Cerebellar cortex (tissue), 1 donor: ENCODE measurements at regions not wholly inside any gene's neighbourhood (a gene's known extent, or its start where the extent isn't known, plus 50 kb on each side); places are given as distances from the start of the nearest gene placed in this dataset.

Experiments used
- DNase-seq: peaks from one replicate; pipeline ENCODE4 v3.0.0-alpha.2; 2015; ENCODE audit warnings: low spot score

DNA sequence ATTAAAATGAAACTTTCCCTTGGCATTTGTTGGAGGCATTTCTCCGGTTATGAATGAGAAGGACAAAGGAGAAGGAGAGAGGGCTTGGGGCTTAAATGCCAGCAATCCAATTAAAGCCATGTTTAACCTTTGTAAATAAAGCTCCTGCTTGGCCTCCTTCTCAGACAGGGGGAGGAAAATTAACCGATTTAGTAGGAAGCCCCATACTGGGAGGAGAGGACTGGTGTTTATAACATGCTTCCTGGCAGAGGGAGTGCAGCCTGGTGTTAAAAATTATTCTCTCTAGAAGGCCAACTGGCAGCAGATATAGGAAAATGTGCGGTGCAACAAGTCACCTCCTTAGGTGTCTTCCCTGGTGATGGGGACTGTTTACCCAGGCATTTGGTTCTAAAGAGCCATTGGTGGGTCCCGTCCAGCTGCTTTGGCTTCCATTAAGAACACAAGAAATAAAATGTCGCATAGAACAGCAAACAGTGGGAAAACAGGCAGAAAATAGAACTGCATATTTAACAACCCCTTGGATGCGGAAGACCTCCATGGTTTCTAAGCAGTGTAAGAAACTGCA is 846.5 kb downstream of the TYW1 start:
- DNase-seq, result peak; percentile 81

DNA sequence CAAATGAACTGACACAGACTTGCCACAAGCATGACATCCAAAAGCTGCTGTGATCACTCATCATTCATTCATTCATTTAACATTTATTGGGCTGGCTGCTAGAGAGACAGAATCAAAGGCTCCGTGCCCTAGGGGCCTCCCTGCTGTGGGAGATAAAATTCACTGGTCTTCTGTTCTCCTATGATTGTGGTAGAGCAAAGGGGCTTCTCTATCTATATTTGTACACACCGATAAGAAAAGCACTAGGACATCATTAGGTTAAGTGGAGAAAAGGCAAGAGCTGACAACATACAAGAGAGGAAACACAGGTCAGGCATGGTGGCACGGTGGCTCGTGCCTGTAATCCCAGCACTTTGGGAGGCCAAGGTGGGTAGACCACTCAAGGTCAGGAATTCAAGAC is 847.0 kb downstream of the TYW1 start:
- no peak for DNase-seq

DNA sequence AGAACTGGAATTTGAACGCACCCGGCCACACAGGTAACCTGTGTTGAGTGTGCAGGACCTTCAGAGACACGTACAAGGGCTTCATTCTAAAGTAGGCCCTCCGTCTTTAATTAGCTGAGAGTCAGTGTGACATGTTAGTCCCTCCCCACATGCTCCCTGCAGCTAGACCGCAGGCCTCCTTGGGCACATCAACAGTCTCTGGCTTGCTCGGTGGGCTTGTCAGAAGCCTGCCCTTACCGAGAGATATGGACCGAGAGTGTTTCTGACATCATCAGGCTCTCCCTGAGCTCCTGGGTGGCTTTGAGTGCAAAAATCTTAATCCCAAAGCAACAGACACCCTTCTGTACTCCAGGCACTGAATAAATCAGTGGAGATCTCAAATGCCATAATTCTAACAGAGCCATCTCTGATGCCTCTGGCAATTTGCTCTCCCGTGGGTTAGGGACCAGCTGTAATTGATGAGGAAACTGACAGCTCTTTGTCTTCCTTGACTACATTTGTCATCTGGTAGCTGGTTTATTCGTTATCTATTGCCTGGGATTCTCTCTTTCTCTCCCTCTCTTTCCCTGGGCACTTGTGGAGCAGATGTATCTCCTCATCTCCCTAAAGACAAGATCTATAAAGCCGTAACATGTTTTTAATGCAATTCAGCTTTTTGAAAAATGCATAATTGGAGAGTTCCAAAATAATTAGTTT is 850.6 kb downstream of the TYW1 start:
- no peak for DNase-seq

DNA sequence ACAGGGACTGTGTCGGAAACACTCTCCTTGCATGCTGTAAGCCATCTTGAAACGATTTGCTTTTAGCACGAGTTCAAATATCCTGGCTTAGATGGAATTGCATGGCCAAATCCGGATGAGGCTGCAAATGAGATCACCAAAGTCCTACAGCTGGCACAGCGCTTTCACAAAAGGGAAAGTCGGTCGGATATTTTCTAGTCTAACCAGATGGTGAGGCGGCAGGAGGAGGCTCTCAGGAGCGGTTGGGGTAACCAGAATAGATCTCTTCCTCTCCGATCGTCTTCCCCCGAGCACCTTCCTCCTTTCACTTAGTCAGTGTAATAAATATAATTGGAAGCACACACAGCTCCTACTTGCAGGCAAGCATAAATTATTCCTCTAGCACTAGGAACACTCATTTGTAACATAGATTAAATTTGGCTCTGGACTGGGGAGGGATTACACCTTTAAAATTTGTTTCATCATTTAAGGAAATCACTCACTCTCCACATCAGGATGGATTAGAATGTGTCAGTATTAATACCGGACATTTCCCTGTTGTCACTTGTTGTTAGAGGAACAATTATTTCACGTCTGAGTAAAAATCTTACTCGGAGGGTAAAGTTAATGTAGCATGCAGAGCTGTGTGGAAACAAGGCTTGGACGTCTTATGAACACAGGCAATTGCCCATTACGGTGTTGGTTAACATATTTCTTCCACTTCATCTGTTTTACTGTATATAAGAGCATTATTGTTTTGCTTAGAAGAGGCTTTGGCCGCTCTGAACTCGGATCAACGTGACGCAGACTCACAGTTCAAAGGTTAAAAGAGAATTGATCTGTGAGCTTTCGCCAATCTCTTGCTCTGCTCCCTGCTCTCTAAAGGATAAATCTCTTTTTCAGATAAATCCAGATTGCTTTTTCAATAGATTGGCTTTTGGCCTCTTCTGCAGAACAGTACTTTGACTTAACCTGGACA is 857.9 kb downstream of the TYW1 start:
- DNase-seq, result peak; percentile 66

DNA sequence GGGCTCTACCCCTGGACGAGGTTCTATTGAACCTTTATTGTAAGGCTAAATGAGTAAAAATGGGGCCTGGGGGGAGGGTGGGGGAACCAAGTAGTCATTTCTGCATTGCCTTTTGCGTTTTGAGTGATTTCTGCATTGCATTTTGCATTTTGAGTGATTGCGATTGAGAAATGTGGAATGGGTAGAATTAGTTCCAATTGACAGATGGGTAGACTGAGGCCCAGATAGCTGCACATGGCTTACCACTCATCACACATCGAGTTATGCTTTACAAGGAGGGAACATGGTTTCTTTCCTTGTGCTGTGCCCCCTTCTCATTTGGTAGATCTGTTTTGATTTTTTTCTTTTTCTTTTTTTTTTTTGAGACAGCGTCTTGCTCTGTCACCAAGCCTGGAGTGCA is 858.7 kb downstream of the TYW1 start:
- no peak for DNase-seq

DNA sequence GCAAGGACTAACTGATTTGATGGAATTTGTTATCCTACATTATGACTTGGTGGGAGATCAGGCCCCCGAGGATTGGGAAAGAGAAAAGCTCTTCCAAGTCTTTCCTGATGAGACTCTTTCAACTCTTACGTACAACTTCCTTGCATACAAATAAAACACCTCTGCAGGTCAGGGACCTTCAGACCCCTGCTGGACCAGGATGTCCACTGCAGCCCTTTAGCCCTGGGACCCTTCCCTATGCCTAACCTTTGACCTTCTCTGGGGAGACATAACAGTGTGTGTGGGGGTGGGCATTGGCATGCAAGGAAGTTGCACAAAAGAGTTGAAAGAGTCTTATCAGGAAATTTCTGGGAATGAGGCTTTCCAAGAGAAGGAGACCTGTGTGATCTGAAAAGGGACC is 859.4 kb downstream of the TYW1 start:
- no peak for DNase-seq

DNA sequence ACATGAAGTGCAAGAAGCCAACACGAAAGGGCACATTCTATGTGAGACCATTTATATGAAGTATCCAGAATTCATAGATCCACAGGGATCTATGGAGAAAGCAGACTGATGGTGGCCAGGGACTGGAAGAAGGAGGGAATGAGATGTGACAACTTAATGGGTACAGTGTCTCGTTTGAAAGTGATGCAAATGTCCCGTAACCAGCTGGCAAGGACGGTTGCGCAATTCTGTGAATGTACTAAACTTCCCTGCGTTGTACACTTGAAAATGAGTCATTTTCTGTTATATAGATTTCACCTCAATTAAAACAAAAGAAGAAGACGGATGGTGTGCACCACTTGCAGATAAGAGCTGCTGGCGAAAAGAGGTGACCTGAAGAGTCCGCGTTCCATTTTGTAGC is 861.1 kb downstream of the TYW1 start:
- DNase-seq, result no peak

DNA sequence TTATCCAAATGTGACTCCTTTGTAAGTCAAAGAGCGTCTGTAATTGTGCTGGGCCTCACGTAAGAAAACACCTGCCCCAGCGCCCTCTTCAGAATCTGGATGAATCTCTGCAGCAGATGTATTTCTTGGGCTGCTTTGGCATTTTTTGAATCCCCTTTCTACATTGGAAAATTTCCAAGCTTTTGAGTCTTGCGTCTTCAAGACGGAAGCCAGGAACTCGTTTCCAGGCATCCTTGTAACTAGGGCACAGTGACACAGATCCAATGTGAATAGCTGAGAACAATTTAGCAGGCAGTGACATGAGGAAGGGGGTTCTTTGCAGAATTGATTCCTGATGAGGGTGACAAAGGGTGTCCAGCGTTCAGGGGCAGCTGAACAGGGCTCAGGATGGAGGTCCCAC is 862.3 kb downstream of the TYW1 start:
- DNase-seq, result no peak

DNA sequence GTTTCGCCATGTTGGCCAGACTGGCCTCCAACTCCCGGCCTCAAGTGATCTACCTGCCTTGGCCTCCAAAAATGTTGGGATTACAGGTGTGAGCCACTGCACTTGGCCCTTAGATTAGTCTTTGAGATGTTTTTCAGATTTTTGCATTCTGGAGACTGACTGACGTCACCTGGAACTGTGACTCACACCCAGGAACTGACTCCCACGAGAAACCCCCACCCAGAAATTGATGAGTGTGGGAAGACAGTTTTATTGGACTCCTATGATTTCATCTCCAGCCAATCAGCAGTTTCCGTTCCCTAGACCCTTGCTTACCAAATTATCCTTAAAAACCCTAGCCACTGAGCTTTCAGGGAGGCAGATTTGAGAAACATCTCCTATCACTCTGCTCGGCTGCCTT is 867.3 kb downstream of the TYW1 start:
- DNase-seq, result no peak

DNA sequence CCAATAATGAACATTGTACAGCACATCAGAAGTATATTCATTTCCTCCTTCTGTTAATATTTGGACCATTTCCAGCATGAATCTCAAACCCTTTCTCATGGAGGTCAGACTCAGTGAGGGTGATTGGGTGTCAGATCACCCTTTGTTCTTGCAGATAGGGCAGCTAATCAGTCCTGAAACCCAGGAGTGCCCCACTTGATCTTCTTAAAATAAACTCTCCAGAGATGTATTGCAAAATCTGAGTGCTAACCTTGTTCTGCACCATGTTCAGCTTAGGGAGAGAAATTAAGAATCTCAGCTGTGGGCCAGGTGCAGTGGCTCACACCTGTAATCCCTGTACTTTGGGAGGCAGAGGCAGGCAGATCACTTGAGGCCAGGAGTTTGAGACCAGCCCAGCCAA is 869.4 kb downstream of the TYW1 start:
- DNase-seq, result no peak

DNA sequence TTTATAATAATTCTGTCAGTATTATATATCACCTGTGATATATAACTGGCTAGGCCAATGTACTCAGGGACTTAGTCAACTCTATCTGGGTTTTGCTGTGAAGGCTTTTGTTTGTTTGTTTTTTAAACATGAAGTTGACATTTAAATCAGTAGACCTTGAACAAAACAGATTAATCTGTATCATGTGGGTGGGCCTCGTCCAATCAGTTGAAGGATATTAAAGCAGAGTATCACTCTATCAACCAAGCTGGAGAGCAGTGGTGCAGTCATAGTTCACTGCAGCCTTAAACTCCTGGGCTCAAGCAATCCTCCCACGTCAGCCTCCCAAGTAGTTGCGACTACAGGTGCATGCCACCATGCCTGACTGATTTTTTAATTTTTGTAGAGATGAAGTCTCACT is 870.2 kb downstream of the TYW1 start:
- no peak for DNase-seq

DNA sequence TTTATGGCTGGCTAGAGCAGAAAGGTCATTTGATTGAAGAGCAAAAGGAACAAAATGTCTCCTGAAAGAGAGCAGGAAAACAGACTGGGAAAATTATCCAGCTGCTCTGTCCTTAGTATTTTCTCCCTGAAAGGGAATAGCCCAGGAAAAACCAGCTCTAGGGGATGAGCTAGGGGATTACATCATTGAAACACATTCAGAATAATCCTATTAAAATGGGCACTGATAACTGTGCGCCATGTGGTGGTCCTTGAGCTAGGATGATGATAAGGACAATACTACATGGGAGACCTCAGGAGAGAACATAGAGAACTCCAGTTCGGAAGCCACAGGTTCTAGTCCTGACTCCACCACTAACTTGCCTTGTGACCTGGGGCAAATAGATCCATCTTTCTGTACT is 873.8 kb downstream of the TYW1 start:
- DNase-seq, result no peak

DNA sequence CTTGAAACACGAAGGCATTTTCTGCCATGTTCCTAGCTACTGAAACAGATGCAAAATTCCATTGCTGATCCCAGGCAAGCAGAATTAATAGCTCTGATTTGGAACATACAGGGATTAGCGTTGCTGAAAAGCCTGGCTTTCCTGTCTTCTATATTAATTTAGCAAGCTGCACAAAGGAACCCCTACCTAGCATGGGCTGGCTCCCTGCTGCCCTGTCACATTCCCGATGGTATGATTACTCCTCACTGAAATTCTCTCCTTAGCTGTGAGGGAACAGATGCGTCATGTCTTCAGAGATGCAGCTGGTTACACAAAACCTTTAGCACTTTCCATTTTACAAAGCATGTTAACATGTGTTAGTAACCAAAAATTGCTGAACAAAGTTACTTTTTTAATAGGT is 878.9 kb downstream of the TYW1 start:
- DNase-seq, result no peak

DNA sequence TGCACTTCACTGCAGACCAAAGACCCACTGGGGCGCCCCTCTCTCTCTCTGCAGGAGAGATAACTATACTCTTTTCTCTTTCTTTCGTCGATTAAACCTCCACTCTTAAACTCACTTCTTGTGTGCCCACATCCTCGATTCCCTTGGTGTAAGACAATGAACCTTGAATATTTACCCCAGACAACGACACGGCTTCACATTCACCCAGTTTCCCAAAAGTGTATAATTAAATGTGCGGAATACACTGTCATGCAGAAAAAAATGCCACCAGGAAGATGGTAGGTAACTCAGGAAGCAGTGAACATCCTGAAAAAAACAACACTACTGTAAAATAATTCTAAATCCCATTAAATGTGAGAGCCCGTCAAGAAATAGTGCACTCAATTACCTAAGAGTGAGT is 882.2 kb downstream of the TYW1 start:
- no peak for DNase-seq

DNA sequence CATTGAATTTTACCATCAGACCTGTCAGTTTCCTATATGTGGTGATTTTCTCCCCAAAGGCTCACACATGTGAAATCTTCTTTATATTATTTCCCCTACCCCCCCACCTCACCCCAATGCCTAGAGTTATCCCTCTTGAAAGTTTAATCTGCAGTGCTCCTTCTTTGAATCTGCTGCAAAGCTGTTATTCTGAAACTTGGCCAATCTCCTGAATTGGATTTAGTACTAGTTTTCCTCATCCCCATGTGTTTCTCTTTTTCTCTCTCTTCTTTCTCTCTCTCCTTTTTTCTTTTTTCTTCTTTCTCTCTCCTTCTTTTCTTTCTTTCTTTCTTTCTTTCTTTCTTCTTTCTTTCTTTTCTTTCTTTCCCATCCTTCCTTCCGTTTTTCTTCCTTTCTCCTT is 886.2 kb downstream of the TYW1 start:
- no peak for DNase-seq

DNA sequence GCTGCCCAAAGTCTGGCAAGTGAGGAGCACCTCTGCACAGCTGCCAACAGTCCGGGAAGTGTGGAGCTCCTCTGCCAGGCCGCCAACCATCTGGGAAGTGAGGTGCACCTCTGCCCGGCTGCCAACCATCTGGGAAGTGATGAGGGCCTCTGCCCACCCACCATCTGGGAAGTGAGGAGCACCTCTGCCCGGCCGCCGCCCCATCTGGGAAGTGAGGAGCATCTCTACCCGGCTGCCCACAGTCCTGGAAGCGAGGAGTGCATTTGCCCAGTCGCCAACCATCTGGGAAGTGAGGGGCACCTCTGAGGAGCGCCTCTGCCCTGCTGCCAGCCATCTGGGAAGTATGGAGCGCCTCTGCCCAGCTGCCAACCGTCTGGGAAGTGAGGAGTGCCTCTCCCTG is 893.7 kb downstream of the TYW1 start:
- DNase-seq, result no peak

DNA sequence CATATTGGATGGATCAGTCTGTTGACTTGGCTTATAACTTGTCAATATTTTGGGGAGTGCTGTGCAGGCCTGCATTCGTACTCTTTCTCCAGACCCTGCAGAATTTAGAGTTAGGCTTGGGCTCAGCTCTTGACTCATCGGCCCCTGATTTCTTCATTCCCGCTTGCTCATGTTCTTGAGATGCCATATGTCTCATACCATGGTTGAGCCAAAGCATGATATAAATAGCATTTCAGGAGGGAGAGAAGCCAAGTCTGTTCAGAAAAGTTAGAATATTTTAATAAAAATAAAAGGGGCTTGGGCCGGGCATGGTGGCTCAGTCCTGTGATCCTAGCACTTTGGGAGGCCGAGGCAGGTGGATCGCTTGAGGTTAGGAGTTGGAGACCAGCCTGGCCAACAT is 898.1 kb downstream of the TYW1 start:
- DNase-seq, result no peak

DNA sequence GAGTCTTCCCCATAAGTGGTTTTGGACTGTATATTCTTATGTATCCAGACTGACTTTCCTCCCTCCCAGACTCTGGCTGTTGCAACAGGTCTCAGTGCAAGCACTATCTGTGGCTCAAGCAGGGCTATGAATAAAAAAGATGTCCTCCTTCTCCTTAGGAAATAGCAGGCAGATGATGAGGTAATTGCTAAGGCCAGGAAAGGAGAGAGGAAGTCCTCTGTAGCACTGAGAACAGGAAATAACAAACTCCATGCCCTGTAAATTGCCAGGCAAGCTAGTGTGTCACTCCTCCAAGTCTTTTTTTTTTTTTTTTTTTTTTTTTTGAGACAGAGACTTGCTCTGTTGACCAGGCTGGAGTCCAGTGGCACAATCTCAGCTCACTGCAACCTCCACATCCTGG is 900.1 kb downstream of the TYW1 start:
- DNase-seq, result no peak

DNA sequence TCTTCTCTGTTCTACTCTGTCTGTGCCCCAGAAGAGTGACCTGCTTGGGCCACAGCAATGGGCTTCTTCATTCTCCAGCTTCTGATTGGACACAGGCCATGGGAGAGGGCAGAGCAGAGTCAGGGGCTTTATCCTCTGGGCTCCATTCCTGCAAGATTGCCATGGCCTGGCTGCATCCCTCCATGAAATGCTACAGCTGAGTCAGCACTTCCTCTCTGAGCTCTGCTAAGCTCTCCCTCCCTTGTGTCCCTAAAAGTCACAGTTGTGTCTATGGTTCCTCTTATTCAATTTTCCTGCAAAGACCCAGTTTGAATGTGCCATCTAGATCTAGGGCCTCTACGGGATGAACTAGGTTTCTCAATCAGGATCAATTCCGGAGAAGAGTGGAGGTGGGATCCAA is 903.8 kb downstream of the TYW1 start:
- no peak for DNase-seq

DNA sequence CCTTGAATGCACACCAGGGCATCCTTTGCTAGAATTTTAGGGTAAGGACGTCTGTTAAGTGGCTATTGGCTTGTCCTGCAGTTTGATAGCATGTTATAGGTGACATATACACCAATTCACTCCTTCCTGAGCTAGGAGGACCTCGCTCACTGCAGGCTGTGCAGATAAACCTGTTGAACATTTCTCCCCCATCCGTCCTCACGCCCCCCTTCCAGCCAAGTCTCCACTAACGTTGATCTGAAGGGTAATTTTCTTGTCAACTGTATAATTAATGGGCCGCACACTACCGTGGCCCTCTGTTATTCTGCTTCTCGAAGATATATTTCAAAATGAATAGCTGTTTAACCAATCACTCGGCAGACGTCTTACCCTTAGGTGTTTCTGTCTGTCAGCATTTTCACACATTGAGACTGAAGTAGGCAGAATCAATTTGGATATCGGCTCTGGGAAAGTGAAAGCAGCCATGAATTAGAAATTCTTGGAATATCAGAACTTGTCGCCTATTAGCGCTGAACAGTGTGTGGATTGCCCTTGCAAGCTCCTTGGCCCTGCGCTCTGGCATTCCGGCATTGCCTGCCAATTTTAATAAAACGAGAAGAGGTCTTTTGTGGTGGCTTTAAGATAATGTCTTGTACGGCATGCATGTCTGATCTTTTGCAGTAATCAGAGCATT is 905.3 kb downstream of the TYW1 start:
- no peak for DNase-seq

DNA sequence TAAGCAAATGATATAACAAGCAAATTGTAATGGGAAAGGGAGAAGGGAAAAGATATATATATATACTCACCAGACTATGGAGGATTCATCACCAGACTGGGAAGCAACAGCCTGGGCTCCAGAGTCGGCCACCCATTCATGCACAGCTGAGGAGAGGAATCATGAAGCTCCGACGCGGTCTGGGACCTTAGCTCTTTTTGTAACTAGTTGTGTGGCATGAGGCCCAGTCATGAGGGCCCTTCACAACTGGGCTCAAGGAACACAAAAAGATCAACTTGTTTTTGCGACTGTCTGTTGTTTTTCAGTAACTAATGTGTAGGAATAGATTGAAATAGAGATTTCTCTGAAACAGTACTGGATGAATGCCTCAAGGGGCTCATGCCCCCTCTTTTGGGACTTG is 911.2 kb downstream of the TYW1 start:
- no peak for DNase-seq

DNA sequence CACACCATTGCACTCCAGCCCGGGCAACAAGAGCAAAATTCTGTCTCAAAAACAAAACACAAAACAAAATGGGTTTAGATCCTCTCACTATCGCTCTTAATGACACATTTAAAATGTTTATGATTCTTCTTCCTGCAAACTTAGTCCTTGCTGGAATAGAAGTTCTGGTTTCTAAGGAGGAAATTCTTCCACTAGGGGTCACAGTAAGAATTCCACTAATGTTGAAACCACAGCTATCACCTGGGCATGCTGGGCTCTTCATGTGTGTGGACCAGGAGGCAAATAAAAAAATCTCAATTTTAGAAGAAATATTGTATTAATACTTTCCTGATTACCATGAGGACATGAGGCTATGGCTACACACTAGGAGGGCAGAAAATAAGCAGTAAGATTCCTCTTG is 915.8 kb downstream of the TYW1 start:
- no peak for DNase-seq

DNA sequence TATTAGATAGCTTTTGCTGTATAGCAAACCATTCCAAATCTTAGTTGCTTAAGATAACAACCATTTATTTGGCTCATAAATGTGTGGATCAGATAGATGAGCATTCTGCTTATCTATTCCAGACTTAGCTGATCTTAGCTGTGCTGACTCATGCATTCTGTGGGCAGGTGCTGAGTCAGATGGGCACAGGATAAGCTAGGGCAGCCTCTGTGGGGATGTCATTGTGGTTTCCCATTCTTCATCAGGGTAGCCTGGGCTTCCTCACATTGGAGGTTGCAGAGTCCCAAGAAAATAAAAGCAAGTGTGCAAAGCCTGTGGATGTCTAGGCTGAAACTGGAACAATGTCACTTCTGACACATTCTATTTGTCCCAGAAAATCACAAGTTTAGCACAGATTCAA is 917.0 kb downstream of the TYW1 start:
- DNase-seq, result no peak
